WERI-Rb-1 (cell line): ENCODE measurements at regions not wholly inside any gene's neighbourhood (a gene's known extent, or its start where the extent isn't known, plus 50 kb on each side); places are given as distances from the start of the nearest gene placed in this dataset.

ENCODE experiments used
- DNase-seq: peaks from one replicate; pipeline ENCODE4 v3.0.0-alpha.2; 2020
- H3K27ac ChIP-seq: fragments of 250-450 bp; sonication (Bioruptor Pico); 2 replicates; pipeline ENCODE4 v1.5.1; 2020; ENCODE audit warnings: mild to moderate bottlenecking, moderate library complexity
- H3K27me3 ChIP-seq: fragments of 250-450 bp; sonication (Bioruptor Pico); 2 replicates; pipeline ENCODE4 v1.5.1; 2021; ENCODE audit warnings: mild to moderate bottlenecking, low read depth, moderate library complexity; ENCODE audit not compliant: insufficient read depth, severe bottlenecking
- H3K36me3 ChIP-seq: fragments of 250-450 bp; sonication (Bioruptor Pico); 2 replicates; pipeline ENCODE4 v1.5.1; 2020; ENCODE audit warnings: mild to moderate bottlenecking, moderate library complexity
- H3K4me3 ChIP-seq: 2 replicates; pipeline ENCODE4 v1.5.1; 2011; ENCODE audit warnings: low read depth, mild to moderate bottlenecking, control low read depth, low read length
- H3K9me3 ChIP-seq: fragments of 250-450 bp; sonication (Bioruptor Pico); 2 replicates; pipeline ENCODE4 v1.5.1; 2021; ENCODE audit warnings: mild to moderate bottlenecking, moderate library complexity; ENCODE audit not compliant: severe bottlenecking
- TF ChIP-seq, protein P1 (sequence below): IDR thresholded peaks from 2 replicates; pipeline ENCODE4 v1.5.1; 2011; ENCODE audit warnings: low read depth, mild to moderate bottlenecking, control low read depth, inconsistent platforms, low read length

DNA sequence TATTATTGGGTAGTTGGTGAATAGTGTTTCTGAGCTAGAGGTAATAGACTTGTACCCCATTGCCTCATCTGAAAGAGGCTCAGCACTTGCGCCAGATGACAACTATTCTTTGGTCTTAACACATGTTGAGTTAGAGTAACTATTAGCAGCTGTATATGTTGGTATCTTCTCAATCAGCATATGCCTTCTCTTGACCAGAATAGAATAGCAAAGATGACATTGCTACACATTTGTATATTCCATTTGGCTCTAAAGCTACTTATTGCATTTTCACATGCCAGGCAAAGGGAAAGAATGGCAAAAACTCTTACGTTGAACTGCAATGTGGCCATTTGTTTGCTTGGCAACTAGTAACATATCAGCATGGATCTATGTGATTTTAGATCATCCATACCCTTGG lies 173.8 kb upstream of the AGR3 start:
- no peak overlapping the region for H3K4me3 ChIP-seq
- no peak for DNase-seq
- H3K9me3 ChIP-seq = no peaks in the 10 kb centered on the region
- no peaks in the 10 kb centered on the region for H3K27me3 ChIP-seq
- TF ChIP-seq, protein P1, sequence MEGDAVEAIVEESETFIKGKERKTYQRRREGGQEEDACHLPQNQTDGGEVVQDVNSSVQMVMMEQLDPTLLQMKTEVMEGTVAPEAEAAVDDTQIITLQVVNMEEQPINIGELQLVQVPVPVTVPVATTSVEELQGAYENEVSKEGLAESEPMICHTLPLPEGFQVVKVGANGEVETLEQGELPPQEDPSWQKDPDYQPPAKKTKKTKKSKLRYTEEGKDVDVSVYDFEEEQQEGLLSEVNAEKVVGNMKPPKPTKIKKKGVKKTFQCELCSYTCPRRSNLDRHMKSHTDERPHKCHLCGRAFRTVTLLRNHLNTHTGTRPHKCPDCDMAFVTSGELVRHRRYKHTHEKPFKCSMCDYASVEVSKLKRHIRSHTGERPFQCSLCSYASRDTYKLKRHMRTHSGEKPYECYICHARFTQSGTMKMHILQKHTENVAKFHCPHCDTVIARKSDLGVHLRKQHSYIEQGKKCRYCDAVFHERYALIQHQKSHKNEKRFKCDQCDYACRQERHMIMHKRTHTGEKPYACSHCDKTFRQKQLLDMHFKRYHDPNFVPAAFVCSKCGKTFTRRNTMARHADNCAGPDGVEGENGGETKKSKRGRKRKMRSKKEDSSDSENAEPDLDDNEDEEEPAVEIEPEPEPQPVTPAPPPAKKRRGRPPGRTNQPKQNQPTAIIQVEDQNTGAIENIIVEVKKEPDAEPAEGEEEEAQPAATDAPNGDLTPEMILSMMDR = no peak
- H3K36me3 ChIP-seq = no peaks in the 10 kb centered on the region
- no peak overlapping the region for H3K27ac ChIP-seq

DNA sequence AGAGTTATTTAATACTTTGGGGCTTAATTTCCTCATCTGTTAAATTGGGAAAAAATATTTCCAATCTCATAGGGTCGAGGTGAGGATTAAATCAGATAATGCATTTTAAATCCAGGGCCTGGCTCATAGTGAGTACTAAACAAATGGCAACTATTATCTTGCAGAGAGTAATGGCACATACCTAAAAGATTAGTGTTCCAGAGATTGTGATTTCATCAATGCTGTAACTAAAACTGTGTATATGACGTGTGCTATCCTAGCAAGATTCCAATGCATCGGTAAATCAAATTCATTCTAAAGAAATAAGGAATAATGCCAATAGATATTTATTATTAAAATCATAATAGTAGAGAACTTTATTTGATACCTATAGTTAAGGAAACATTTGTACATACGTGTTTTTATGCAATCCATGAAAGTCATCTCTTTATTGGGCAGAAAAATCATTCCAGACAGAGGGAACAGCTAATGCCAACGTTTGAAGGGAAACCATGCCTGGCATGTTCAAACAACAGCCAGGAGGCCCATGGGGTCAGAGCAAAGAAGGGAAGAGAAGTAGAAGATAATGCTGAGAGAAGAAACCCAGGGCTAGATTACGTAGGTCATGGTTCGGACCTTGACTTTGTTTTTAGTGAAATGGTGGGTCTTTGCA lies 174.8 kb upstream of the AGR3 start:
- TF ChIP-seq, protein P1 = no peak
- H3K4me3 ChIP-seq = no peak overlapping the region
- H3K27ac ChIP-seq = no peak overlapping the region
- DNase-seq = no peak
- H3K27me3 ChIP-seq = no peaks in the 10 kb centered on the region
- no peaks in the 10 kb centered on the region for H3K9me3 ChIP-seq
- H3K36me3 ChIP-seq = no peaks in the 10 kb centered on the region

DNA sequence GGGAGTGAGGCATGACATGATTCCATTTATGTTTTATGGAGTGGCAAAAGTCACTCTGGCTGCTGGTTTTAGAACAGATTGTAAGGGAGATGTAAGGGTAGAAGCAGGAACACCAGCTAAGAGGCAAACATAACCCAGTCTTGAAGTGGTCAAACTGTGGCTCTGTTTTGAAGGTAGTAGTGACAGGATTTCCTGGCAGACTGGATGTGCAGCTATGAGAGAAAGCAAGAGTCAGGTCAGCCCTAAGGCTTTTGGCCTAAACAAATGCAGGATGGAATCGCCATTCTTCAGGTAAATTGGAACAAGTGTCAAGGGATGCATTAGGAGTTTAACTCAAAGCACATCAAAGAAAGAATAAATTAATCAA lies 175.3 kb upstream of the AGR3 start:
- no peak for DNase-seq
- Histone ChIP-seq H3K9me3 (no peaks in the 10 kb centered on the region), H3K36me3 (no peaks in the 10 kb centered on the region), H3K4me3 (no peak overlapping the region), H3K27ac (no peak overlapping the region), H3K27me3 (no peaks in the 10 kb centered on the region)
- TF ChIP-seq, protein P1 = no peak

DNA sequence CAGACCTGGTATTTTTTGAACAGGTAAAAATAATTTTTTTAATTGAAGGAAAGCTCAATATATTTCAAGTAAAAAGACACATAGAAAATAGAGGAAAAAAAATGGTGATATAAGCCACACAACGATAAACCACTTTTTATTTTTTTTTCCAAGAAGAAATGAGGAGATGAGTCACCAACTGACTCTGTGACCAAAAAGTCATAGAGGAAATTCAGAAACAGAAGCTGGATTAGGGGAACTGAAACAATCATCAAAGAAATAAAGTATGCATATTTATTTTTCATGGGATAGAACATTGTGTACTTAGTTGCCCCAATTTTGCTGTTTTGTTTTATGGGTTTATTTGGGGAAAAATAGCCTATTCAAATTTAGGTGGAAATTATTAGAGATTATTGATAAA lies 176.8 kb upstream of the AGR3 start:
- Histone ChIP-seq H3K27ac (no peak overlapping the region), H3K27me3 (no peaks in the 10 kb centered on the region), H3K9me3 (no peaks in the 10 kb centered on the region), H3K36me3 (no peaks in the 10 kb centered on the region), H3K4me3 (no peak overlapping the region)
- no peak for DNase-seq
- TF ChIP-seq, protein P1 = no peak

DNA sequence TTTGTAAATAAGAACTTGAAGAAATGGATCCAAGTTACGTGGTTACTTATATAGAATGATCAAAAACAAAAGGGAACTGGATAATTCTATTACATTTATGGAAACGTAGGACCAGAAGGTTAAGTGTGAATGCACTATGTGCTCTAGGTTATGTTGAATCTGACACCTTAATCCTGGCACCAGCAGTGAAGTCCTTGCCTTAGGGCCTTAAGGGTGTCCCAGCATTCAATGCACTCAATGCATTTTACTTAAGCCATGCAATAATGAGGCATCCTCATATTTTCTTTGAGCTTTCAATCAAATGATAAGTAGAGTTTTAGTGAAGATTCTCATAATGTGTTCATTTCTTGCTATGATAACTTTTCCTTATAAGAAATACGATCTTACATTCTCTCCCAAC lies 178.3 kb upstream of the AGR3 start:
- Histone ChIP-seq H3K27me3 (no peaks in the 10 kb centered on the region), H3K36me3 (no peaks in the 10 kb centered on the region), H3K4me3 (no peak overlapping the region), H3K27ac (no peak overlapping the region), H3K9me3 (no peaks in the 10 kb centered on the region)
- TF ChIP-seq, protein P1 = no peak
- no peak for DNase-seq

DNA sequence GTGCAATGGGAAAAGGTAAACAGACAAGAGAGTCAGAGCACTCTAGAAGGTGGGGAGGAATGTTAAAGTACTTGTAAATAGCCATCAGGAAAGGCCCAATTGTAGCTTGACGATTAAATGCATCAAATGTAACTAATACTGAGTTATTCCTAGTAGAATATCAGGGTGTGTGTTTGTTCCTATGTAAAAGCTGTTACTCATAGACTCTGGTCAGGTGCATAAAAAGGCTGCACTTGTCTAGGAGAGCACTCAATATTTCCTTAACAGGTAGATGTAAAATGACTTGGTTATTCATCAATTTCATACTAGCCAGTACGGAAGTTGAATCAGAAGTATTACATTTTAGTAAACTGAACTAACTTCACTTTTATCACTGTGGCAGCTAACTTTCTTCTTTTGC lies 179.7 kb upstream of the AGR3 start:
- Histone ChIP-seq H3K36me3 (no peaks in the 10 kb centered on the region), H3K27ac (no peak overlapping the region), H3K27me3 (no peaks in the 10 kb centered on the region), H3K4me3 (no peak overlapping the region), H3K9me3 (no peaks in the 10 kb centered on the region)
- no peak for DNase-seq
- TF ChIP-seq, protein P1 = no peak
